Sigmoid colon (tissue), 6 donors: ENCODE measurements at regions not wholly inside any gene's neighbourhood (a gene's known extent, or its start where the extent isn't known, plus 50 kb on each side); places are given as distances from the start of the nearest gene placed in this dataset.

Experiments
- DNase-seq: peaks from one replicate; pipeline ENCODE4 v3.0.0-alpha.2; 2019
- H3K27ac ChIP-seq, 4 donors: fragments of 200-600 bp; sonication (generic); one replicate each; pipeline ENCODE4 v1.5.1; 2016 to 2019; ENCODE audit warnings: mild to moderate bottlenecking in 1 of 4
- H3K27me3 ChIP-seq, 3 donors: fragments of 200-600 bp; sonication (generic); one replicate each; pipeline ENCODE4 v1.5.1; 2019; ENCODE audit warnings: mild to moderate bottlenecking in 1 of 3
- H3K36me3 ChIP-seq, 4 donors: fragments of 200-600 bp; sonication (generic); one replicate each; pipeline ENCODE4 v1.5.1; 2016 to 2019
- H3K4me1 ChIP-seq, 4 donors: fragments of 200-600 bp; sonication (generic); one replicate each; pipeline ENCODE4 v1.5.1; 2017 to 2019
- H3K4me3 ChIP-seq, 4 donors: fragments of 200-600 bp; sonication (generic); one replicate each; pipeline ENCODE4 v1.5.1; 2017 to 2019; ENCODE audit warnings: mild to moderate bottlenecking in 2 of 4, moderate library complexity in 1 of 4
- H3K9me3 ChIP-seq, 4 donors: fragments of 200-600 bp in 3 of 4; sonication (generic) in 3 of 4; one replicate each; pipeline versions ENCODE4 v1.5.1 to v1.6.1; 2013 to 2019
- EP300 ChIP-seq, 4 donors: sonication (generic); formaldehyde crosslinking; IDR thresholded peaks; one replicate each; pipeline ENCODE4 v1.6.1; 2017; ENCODE audit warnings: antibody characterized with exemption in 4 of 4
- POLR2A ChIP-seq, 2 donors: fragments of 450-650 bp; IDR thresholded peaks; one replicate each; pipeline ENCODE4 v1.6.1; 2016; ENCODE audit warnings: antibody characterized with exemption in 2 of 2, mild to moderate bottlenecking in 2 of 2, moderate library complexity in 2 of 2
- POLR2AphosphoS5 ChIP-seq, 4 donors: sonication (generic); formaldehyde crosslinking; IDR thresholded peaks; one replicate each; pipeline ENCODE4 v1.6.1; 2017; ENCODE audit warnings: antibody characterized with exemption in 4 of 4
- WGBS, 2 donors: extraction: QIAGEN DNeasy Blood & Tissue Kit; methylation state at CpG; one replicate each; pipeline ENCODE4 v1.1.7; 2013; 5-methylcytosine and 5-hydroxymethylcytosine counted together
- intact Hi-C: fragments of 100-400 bp; cut with DNase I; formaldehyde crosslinking; loops from one replicate; pipeline ENCODE4 v1.15.1; 2023
- TF ChIP-seq, protein P1 (sequence below), 4 experiments: fragments of 450-650 bp in 3 of 4; fragments of 200-600 bp in 1 of 4; IDR thresholded peaks; one replicate each; pipeline ENCODE4 v1.5.1; 2016 to 2019; ENCODE audit warnings: antibody characterized with exemption in 4 of 4, mild to moderate bottlenecking in 3 of 4, moderate library complexity in 2 of 4
- donor health status: healthy with polysubstance abuse.
- donor health status: healthy.

DNA sequence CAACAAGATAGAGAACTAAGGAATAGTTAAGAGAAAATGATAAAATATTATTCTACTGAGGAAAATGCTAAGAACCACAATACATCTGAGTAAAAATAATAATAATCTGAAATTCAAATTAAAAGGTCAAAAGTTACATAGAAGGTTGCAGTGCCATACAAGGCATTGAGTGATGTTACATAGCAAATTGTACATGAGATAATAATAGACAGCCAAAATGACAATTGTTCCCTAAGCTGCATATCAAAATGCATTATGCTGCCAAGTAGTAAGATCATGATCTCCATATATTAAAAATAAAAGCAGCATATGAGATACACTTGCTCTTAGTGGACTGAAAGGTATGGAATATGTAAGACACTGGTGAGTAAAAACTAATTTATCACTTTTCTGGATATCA lies 547.7 kb downstream of the KCNT2 start:
- H3K4me1 ChIP-seq, result no peaks in the 10 kb centered on the region
- H3K27me3 ChIP-seq, result no peaks in the 10 kb centered on the region
- H3K9me3 ChIP-seq, result no peaks in the 10 kb centered on the region
- H3K36me3 ChIP-seq, result no peaks in the 10 kb centered on the region
- no peak overlapping the region for H3K27ac ChIP-seq
- H3K4me3 ChIP-seq, result no peak overlapping the region
- intact Hi-C loops, result no loop called here
- TF ChIP-seq, protein P1, sequence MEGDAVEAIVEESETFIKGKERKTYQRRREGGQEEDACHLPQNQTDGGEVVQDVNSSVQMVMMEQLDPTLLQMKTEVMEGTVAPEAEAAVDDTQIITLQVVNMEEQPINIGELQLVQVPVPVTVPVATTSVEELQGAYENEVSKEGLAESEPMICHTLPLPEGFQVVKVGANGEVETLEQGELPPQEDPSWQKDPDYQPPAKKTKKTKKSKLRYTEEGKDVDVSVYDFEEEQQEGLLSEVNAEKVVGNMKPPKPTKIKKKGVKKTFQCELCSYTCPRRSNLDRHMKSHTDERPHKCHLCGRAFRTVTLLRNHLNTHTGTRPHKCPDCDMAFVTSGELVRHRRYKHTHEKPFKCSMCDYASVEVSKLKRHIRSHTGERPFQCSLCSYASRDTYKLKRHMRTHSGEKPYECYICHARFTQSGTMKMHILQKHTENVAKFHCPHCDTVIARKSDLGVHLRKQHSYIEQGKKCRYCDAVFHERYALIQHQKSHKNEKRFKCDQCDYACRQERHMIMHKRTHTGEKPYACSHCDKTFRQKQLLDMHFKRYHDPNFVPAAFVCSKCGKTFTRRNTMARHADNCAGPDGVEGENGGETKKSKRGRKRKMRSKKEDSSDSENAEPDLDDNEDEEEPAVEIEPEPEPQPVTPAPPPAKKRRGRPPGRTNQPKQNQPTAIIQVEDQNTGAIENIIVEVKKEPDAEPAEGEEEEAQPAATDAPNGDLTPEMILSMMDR (IDR thresholded peaks at IDR 0.05), result no peak
- TF ChIP-seq POLR2A (IDR thresholded peaks at IDR 0.05), result no peak
- no peak for TF ChIP-seq POLR2AphosphoS5 (IDR thresholded peaks at IDR 0.05)
- TF ChIP-seq EP300 (IDR thresholded peaks at IDR 0.05), result no peak
- DNase-seq, result no peak

DNA sequence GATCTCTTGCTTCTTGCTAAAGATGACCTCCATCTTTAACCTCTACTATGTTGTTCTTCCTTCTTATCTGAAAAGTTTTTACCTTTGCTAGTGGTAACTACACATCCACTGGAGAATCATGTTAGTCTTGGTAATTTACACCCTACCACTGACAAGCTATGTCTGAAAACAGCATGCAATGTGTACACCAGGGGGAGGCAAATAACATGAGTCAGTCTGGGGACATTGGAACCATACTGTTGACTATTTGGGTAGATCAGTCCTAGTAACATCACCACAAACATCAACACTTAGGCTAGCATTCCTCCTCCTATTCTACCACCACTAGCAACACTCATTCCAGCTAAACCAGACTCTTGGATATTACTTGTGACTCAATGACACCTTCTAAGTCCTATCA lies 549.0 kb downstream of the KCNT2 start:
- H3K27me3 ChIP-seq, result no peaks in the 10 kb centered on the region
- no peaks in the 10 kb centered on the region for H3K9me3 ChIP-seq
- TF ChIP-seq, protein P1 (IDR thresholded peaks at IDR 0.05), result no peak
- TF ChIP-seq EP300 (IDR thresholded peaks at IDR 0.05) (no peak), POLR2AphosphoS5 (IDR thresholded peaks at IDR 0.05) (no peak), POLR2A (IDR thresholded peaks at IDR 0.05) (no peak)
- no peaks in the 10 kb centered on the region for H3K4me1 ChIP-seq
- H3K36me3 ChIP-seq, result no peaks in the 10 kb centered on the region
- intact Hi-C loops, result no loop called here
- no peak overlapping the region for H3K4me3 ChIP-seq
- no peak overlapping the region for H3K27ac ChIP-seq
- no peak for DNase-seq

DNA sequence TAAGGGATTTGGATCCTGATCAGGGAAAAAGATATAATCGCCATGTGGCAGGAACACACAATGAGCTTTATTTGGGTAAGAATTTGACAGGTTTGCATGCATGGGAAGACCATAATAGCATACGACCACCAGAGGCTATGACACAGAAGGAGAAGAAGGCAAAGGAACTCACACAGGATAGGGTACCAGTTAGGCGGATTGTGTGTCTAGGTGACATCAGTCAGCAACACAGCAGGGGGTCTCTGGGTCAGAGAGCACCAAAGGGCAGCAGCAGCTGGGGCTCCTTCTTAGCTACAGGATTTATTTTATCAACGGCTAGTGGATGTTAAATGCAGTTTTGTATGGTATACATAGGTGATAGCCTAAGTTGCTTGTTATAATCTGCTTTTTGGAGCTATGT lies 551.3 kb downstream of the KCNT2 start:
- 37 to 63% methylated on average over 4 of the region's 4 CpGs for WGBS, 2 donors
- no peak for DNase-seq
- TF ChIP-seq, protein P1 (IDR thresholded peaks at IDR 0.05), result no peak
- TF ChIP-seq POLR2A (IDR thresholded peaks at IDR 0.05) (no peak), POLR2AphosphoS5 (IDR thresholded peaks at IDR 0.05) (no peak), EP300 (IDR thresholded peaks at IDR 0.05) (no peak)
- no peak overlapping the region for H3K4me3 ChIP-seq
- H3K9me3 ChIP-seq, result no peaks in the 10 kb centered on the region
- H3K36me3 ChIP-seq, result no peaks in the 10 kb centered on the region
- no peak overlapping the region for H3K27ac ChIP-seq
- no peaks in the 10 kb centered on the region for H3K27me3 ChIP-seq
- H3K4me1 ChIP-seq, result no peaks in the 10 kb centered on the region
- intact Hi-C loops, result no loop called here

DNA sequence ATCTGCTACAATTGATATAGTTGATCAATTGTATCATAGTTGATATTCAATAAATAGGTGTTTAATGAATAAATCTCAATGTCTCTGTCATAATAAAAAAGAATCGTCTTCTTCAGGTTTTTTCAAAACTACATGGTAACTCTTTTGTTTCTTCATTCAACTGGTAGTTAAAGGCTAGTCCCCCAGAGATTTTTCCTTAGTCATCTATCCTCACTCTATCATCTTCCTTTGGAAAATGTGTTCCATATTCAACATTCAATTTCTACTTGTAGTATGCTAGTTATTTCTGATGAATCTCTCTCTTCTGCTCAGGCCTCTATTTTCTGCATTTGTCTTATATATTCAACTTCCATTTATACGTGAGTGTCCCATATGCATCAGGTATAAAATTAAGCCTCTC lies 558.8 kb downstream of the KCNT2 start:
- no peaks in the 10 kb centered on the region for H3K9me3 ChIP-seq
- H3K27me3 ChIP-seq, result no peaks in the 10 kb centered on the region
- TF ChIP-seq EP300 (IDR thresholded peaks at IDR 0.05), result no peak
- TF ChIP-seq POLR2AphosphoS5 (IDR thresholded peaks at IDR 0.05), result no peak
- TF ChIP-seq, protein P1 (IDR thresholded peaks at IDR 0.05), result no peak
- TF ChIP-seq POLR2A (IDR thresholded peaks at IDR 0.05), result no peak
- H3K4me1 ChIP-seq, result no peaks in the 10 kb centered on the region
- H3K4me3 ChIP-seq, result no peak overlapping the region
- no peak overlapping the region for H3K27ac ChIP-seq
- intact Hi-C loops, result no loop called here
- 83 to 86% methylated on average over 2 of the region's 2 CpGs for WGBS, 2 donors
- H3K36me3 ChIP-seq, result no peaks in the 10 kb centered on the region
- DNase-seq, result no peak

DNA sequence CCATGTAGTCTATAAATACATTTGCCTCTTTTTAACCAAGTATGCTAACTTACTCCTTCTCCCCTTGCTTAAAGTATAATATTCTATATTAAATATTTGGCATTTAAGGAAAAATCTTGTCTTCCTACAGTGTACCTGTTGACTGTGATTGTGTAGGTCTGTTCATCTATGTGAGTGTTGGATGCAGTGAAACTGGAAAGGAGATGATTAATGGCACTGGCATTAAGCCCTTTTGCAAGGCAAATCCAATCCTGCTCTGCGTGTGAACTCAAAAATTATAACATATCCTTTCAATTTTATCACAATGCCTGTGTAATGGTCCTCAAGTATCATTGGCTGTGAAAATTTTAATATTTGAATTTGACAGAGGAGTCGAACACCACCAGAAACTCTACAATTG lies 565.0 kb downstream of the KCNT2 start:
- no peaks in the 10 kb centered on the region for H3K4me1 ChIP-seq
- intact Hi-C loops, result no loop called here

More for the DNA sequence above, 565.0 kb downstream of the KCNT2 start:
- 82 to 88% methylated on average over 2 of the region's 2 CpGs for WGBS, 2 donors
- H3K9me3 ChIP-seq, result peaks cover 0 to 6% (median under 1%) of the 10 kb centered on the region in 4 donors
- no peaks in the 10 kb centered on the region for H3K36me3 ChIP-seq
- H3K27ac ChIP-seq, result no peak overlapping the region
- no peak overlapping the region for H3K4me3 ChIP-seq
- no peak for DNase-seq
- TF ChIP-seq POLR2A (IDR thresholded peaks at IDR 0.05) (no peak), POLR2AphosphoS5 (IDR thresholded peaks at IDR 0.05) (no peak), EP300 (IDR thresholded peaks at IDR 0.05) (no peak)
- TF ChIP-seq, protein P1 (IDR thresholded peaks at IDR 0.05), result no peak
- H3K27me3 ChIP-seq, result no peaks in the 10 kb centered on the region
